NCI-H2107 treated with DMSO at 0.1 percent for 48 hours (cell line): ENCODE measurements at regions not wholly inside any gene's neighbourhood (a gene's known extent, or its start where the extent isn't known, plus 50 kb on each side); places are given as distances from the start of the nearest gene placed in this dataset.
A peak's percentile ranks its signal among the peaks of the same experiment; 100 is the strongest.

Source experiments
- DNase-seq: peaks from one replicate; lab custom pipeline; 2025; ENCODE audit not compliant: unreplicated experiment; lab: John Stamatoyannopoulos, UW

DNA sequence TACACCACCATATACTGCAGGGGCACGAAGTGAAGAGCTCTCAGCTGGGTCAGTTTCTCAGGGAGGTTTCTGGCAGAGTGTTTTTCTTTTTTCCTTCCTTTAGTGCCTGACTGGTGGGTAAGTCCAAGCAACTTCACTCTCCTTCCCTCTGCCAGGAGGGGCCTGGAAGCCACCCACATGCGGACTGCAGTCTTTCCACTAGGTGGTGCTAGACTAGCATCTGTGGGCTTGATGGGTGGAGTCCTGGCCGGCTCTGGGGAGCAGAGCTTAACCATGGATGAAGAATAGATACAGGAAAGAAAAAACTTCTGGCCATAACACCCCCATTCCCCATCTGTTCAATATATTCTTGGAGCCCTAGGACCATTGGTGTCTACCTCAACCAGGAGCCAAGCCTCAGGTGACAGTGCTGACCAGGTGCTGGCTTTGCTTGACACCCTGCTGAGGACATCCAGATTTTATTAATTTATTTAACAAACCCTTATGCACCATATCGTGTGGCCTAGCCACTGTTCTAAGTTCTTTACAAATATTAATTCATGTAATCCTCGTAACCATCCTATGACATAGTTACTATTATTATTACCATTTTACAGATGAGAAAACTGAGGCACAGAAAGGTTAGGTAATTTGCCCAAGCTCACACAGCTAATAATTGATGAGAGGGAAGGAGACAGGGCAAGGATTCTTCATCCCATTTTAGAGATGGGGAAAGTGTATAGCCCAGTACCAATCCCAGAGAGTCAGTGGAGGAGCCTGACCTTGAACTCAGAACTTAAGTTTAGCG, 126.7 kb upstream of the CSF3R start:
- DNase-seq = peak; percentile 70

GRCh38 chr1:36608272-36608671, 125.6 kb upstream of the CSF3R start:
- DNase-seq = no peak

GRCh38 chr1:36607263-36607651, 124.5 kb upstream of the CSF3R start:
- DNase-seq = no peak

- DNase-seq = no peak
These were observed 124.0 kb upstream of the CSF3R start for GRCh38 chr1:36606641-36607262.

- no peak for DNase-seq
These were observed 123.4 kb upstream of the CSF3R start for GRCh38 chr1:36605942-36606640.

DNA sequence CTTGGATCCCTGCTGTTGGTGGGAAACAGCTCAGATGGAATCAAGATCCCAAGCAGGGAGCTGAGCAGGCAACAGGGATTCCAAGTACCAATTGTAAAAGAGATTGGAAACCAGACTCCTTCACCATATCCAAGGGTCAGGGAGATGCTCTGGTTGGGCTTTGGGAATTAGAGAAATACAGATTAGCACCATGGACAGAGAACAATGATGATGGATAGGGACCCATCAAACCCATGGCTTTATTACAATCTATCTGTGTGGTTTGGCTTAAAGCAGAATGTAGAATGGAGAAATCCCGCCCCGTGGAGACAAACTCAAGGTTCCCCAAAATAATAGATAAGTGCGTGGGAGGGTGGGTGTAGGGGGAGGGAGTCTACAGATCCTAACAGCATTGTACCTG, 120.7 kb upstream of the CSF3R start:
- DNase-seq = no peak

DNA sequence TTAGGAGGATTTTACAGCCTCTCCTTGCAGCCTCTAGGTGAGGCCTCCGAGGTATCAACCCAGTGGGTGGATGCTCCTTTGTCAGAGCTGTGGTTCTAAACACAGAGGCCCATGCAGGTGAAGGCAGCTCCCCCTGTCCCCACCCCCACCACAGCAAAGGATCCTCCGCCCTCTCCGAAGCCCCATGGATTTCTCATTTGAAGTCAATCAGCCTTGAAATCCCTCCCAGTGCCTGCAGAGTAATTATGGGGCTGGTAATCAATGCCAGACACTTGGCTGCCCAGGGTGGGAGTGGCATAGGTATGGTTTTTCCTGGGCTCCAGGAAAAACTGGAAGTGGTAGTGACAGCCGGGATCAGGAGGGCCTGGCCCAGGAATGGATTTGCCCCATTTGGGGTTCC, 119.5 kb upstream of the CSF3R start:
- DNase-seq = no peak

DNA sequence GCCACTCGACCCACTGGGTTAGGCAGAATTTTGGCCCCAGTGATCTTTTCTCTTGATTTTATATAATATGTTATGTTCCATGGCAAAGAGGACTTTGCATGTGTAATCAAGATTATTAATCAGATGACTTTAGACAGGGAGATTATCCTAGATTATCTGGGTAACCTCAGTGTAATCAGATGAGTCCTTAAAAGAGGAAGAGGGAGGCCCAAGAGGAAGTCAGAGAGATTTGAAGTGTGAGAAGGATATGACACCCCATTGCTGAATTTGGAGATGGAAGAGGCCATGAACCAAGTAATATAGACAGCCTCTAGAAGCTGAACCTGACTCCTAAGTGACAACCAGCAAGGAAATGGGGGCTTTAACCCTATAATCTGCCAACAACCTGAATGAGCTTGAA, 117.1 kb upstream of the CSF3R start:
- no peak for DNase-seq

GRCh38 chr1:36597514-36597913, 114.8 kb upstream of the CSF3R start:
- DNase-seq = no peak

DNA sequence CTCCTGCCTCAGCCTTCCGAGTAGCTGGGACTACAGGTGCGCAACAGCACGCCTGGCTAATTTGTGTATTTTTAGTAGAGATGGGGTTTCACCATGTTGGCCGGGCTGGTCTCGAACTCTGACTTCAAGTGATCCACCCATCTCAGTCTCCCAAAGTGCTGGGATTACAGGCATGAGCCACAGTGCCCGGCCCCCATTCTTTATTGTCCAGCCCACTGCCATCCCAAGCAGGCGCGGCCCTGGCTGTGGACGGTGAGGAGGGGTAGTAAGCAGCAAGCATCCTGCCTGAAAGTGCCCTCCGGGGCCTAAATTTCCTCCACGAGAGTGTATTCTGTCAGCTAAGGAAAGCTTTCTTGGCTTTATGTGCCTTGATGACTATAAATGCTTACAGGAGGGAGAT, 113.2 kb upstream of the CSF3R start:
- DNase-seq = no peak

- DNase-seq = no peak
These were observed 112.6 kb upstream of the CSF3R start for GRCh38 chr1:36595349-36595748.

DNA sequence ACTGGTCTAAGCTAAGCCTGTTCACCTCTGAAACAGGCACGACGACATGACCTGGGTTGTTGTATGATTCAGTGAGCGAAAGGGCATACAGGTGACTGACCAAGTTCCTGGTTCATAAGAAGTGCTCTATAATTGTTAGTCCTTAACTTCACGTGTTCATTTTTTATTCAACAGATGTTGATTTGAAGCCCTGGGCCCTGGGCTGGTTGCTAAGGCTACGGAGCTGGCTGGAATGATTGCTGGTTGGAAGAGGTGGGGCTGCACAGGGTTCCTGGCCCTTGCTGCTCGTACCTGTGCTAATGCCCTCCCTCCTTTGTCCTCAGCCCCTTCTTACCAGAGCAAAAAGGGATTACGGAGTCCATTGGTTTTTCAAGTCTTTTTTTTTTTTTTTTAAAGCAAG, 111.3 kb upstream of the CSF3R start:
- DNase-seq = no peak

- no peak for DNase-seq
These were observed 108.6 kb upstream of the CSF3R start for GRCh38 chr1:36591278-36591677.

- no peak for DNase-seq
These were observed 108.1 kb upstream of the CSF3R start for GRCh38 chr1:36590771-36591170.

DNA sequence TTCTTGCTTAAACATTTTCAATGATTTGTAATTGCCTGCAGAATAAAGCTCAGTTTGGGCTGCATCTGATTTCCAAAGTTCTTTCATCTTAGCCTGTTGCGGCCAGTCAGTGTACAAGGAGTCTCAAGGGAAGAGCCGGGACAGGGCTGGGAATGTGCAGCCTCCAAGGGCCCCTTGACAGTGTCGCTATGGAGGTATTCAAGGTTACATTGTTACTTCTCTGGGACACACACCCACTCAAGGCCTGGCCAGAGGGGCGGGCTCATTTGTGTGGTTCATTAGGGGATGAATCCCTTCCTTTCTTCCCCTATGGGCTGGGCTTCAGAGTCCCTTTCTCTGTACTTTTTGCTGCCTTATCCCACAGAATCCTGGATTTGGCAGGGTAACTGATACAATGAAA, 107.6 kb upstream of the CSF3R start:
- no peak for DNase-seq

DNA sequence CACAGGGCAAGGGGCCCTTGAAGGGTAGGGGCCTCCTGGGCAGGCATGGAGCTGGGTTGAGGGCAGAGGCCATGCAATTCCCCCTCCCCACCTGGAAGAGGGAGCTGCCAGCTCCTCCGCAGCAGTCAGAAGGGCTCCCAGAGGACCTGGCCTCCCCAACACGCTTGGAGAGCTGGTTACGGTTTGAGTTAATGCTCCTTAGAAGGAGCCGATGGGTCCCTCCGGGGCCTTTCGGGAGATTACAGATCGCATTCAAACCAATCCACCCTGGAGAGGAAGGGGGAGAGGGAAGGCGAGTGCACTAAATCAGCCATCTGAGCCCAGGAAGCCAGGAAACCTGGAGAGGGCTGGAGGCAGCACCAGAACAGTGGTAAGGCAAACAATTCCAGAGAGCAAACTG, 106.3 kb upstream of the CSF3R start:
- no peak for DNase-seq

DNA sequence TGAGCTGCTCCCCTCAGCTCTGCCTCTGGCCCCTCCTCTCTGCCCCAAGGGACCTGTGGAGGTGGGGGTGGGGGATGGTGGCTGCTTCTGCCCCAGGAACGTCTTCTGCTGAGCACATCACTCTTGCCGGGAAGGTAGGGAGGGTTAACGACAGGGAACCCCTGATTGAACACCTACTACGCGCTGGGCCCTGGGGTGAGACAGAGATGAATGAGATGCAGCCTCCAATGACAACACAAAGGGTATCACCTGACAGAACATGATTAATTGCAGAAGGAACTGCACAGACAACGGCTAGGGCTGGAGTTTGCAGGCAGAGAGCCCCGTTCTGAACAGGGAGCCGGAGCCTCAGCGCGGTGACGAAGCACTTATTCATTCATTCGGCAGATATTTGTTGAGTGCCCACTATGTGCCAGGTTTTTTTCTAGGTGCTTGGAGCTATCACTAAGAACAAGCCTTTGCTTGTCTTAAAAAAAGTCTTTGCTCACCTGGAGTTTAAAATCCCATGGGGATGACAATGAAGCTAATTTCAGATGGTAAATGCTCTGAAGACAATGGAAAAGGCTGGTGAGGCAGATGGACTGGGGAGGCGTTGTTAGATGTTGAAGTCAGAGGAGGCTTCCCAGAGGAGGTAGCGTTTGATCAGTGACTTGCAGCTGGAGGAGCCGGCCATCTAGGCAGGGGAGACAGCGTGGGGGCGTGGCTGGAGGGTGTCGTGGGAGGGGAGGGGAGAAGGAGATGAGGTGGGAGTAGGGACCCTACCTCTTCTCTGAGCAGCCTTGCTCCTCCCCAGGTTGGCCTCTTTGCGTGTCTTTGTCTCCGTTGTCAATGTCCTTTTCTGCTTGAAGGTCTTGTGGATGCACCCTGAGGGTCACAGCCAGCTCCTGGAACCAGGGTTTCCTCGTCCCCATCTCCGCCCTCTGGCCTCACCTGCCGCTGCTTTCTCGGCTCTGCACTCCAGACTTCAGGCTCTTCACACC, 103.1 kb upstream of the CSF3R start:
- peak; percentile 30 for DNase-seq

- DNase-seq = no peak
These were observed 102.3 kb upstream of the CSF3R start for GRCh38 chr1:36584874-36585453.

DNA sequence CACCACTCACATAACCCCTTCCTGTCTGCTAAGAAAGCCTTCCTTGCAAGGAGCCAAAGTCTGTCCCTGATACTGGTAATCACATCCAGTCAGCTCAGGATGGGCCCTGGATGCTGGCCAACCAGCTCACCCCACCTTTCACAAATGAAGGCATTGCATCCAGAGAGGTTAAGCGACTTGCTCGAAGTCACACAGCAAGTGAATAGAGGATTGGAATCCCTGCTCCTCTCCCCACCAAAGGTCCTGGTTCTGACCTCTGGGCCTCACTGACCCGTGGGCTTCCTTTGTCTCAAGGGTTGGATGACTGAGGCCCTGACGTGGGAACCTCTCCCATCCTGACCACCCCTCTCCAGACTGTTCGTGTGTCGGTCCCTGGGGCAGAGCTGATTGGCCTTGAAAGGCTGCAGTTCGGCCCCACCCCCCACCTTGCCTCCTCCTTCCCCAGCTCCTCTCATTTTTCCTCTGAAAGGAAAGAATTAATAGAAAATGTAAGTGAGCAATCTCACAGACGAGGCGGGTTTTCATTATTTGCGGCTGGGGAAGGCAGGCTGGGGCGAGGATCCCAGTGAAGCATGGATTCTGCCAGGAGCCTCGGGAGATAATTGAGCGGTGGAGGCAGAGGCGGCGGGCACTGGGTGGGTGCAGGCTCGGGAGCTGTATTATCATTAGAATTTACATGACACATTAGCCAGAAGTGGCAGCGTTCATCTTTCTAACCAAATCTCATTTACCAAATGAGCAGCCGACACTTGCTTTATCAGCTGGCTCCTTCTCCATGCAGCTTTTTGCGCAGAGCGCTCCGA, 101.5 kb upstream of the CSF3R start:
- DNase-seq = no peak

DNA sequence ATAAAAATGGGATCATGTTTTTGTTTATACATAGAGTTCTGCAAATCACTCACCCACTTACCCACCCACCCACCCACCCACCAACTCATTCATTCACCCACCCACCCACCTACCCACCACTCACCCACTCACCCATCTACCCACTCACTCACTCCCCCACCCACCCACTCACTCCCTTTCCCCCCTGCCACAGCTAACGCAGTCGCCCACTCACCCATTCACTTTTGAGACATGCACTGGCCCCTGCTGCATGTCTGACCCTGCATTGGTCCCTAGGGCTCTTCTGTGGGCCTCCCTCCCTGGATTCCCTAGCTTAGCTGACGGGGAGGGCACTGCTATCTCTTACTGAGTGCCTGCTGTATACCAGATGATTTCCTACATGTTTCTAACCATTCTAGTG, 100.4 kb upstream of the CSF3R start:
- DNase-seq = no peak
